CD4-positive, alpha-beta T cell treated with Interleukin-6 at 100 ng/mL for 8 hours (primary cell): ENCODE measurements at regions not wholly inside any gene's neighbourhood (a gene's known extent, or its start where the extent isn't known, plus 50 kb on each side); places are given as distances from the start of the nearest gene placed in this dataset.

Experiments
- DNase-seq: peaks from one replicate; pipeline ENCODE4 v3.0.0-alpha.2; 2020; ENCODE audit warnings: mixed read lengths, low spot score

GRCh38 chr1:244157731-244158438 is 106.8 kb downstream of the ZBTB18 start:
- DNase-seq = no peak

GRCh38 chr1:244159646-244160045 is 108.6 kb downstream of the ZBTB18 start:
- no peak for DNase-seq

GRCh38 chr1:244160455-244161235 is 109.6 kb downstream of the ZBTB18 start:
- DNase-seq = no peak

- no peak for DNase-seq
Measured at GRCh38 chr1:244161236-244161510, 110.1 kb downstream of the ZBTB18 start.

- no peak for DNase-seq
Measured at GRCh38 chr1:244162786-244163530, 111.9 kb downstream of the ZBTB18 start.

DNA sequence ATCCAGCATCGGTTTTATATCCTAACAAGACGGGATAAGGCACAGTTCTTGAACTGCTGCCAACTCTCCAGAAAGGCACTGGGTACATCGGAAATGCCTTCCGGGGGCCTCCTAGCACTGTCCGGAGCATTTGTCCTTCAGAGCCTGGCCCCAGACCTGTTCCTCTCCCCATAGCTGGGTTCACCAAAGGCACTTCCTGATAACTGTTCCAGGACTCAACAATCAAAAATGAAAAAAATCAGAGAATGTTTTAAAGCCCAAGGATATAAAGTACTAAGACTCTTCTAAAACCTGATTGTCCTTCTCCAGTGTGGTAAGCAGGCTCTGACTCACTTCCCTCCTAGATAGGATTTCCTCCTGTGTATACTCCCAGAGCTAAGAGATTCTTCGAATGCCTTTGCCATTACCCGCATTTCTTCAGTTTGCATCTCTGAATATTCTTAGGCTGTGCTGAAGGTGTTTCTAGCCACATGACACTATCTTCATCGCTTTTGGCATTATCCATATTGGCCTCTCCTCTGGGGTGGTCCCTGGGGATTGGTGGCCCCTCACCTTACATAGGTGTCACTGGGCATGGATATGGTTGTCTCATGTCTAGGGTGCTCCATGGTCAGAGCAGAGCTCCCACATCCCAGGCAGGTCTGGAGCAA is 112.9 kb downstream of the ZBTB18 start:
- no peak for DNase-seq

GRCh38 chr1:244164511-244164890 is 113.4 kb downstream of the ZBTB18 start:
- DNase-seq = no peak

- no peak for DNase-seq
Measured at GRCh38 chr1:244165021-244165420, 113.9 kb downstream of the ZBTB18 start.

GRCh38 chr1:244165701-244166100 is 114.6 kb downstream of the ZBTB18 start:
- no peak for DNase-seq

- no peak for DNase-seq
Measured at GRCh38 chr1:244171241-244171985, 120.3 kb downstream of the ZBTB18 start.

- no peak for DNase-seq
Measured at GRCh38 chr1:244173240-244173639, 122.2 kb downstream of the ZBTB18 start.

- no peak for DNase-seq
Measured at GRCh38 chr1:244173769-244174168, 122.7 kb downstream of the ZBTB18 start.

GRCh38 chr1:244174922-244175521 is 123.9 kb downstream of the ZBTB18 start:
- no peak for DNase-seq

DNA sequence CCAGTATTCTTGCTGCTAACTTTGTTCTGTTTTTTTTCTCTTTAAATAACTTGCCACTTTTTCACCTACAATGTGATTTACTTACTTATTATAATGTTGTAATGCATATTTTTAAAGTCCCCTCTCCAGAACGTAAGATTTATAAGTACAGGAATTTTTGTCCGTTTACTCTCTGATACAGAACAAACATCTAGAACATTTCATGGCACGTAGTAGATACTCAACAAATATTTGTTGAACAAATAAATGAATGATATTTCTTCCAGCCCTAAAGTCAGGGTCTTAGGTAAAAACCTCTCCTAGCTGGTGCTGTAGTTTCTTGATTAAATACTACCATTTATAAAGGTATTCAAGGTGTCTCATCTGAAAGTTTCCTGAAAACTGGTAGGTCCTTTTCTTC is 125.1 kb downstream of the ZBTB18 start:
- no peak for DNase-seq

DNA sequence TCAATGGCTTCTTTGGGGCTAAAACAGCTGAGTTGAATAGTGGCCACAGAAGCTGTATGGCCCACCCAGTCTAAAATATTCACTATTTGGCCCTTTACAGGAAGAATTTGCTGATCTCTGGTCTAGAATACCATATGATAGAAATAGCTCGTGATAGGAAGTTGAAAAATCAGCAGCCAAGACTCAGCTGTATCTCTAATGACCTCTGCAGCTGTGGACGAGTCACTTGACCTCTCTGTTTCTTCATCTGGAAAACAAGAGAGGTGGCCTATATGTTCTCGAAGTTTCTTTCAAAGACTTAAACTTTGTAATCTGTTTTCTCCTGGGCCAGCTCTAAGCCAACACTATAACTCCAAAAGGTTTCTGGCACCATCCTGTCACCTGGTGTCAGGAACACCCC is 129.2 kb downstream of the ZBTB18 start:
- DNase-seq = no peak

- DNase-seq = no peak
Measured at GRCh38 chr1:244181867-244182266, 130.8 kb downstream of the ZBTB18 start.

DNA sequence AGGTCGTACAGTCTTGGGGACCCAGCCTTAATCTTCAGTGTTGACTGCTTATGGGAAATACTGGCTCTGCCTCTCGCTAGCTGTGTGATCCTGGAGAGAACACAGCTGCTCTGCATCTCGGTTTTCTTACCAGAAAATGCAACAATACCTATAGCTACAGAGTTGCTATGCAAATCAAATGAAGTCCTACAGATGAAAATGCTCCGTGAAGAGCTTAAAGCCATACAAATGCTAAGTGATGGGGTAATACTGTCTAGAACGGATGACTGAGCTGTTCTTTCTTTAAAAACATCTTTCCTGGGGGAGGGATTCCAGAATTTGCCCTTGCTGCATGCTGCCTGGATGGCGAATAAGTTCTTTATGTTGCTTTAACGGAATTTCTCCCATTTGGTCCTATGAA is 132.0 kb downstream of the ZBTB18 start:
- DNase-seq = no peak

- DNase-seq = no peak
Measured at GRCh38 chr1:244186372-244186771, 135.3 kb downstream of the ZBTB18 start.

- no peak for DNase-seq
Measured at GRCh38 chr1:244187310-244187709, 136.2 kb downstream of the ZBTB18 start.

DNA sequence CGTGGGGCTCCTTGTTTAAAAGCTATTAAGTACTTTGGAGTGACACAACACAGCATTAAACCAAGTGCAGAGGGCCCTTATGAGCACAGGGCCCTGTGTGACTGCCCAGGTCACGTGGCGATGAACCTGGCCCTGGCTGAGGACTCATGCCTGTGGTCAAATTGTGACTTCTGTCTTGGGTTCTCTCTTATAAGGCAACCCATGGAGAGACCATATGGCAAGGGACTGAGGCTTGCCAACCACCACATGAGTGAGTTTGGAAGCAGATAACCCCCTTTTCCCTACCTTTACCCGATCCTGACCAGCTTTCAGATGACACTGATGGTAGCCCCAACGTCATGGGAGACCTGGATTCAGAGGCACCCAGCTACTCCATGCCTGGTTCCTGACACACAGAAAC is 140.5 kb downstream of the ZBTB18 start:
- DNase-seq = no peak

GRCh38 chr1:244192325-244192724 is 141.2 kb downstream of the ZBTB18 start:
- DNase-seq = no peak
